ENCODE measurements at regions not wholly inside any gene's neighbourhood (a gene's known extent, or its start where the extent isn't known, plus 50 kb on each side); places are given as distances from the start of the nearest gene placed in this dataset.

GRCh38 chr9:108224716-108225115 is 631.1 kb downstream of the ACTL7B start:
- no peak for TF ChIP-seq CTCF (conservative IDR thresholded peaks at IDR 0.05; ENCODE audit: low read depth in 2 of 2)
- no peak for TF ChIP-seq EZH2phosphoT487 (IDR thresholded peaks at IDR 0.05; ENCODE audit: unreplicated experiment)
- TF ChIP-seq POLR2AphosphoS5 (IDR thresholded peaks at IDR 0.05; ENCODE audit: low read depth) = no peak
- TF ChIP-seq JUNB (IDR thresholded peaks at IDR 0.05; ENCODE audit: unreplicated experiment) = no peak
- no peak for TF ChIP-seq EZH2 (IDR thresholded peaks at IDR 0.05; ENCODE audit: low read depth, unreplicated experiment)
- TF ChIP-seq ETS1 (IDR thresholded peaks at IDR 0.05) = no peak
- TF ChIP-seq REST (IDR thresholded peaks at IDR 0.05; ENCODE audit: unreplicated experiment) = no peak
- TF ChIP-seq ZNF331 (CRISPR knock-in tag; IDR thresholded peaks at IDR 0.05; ENCODE audit: low read depth) = no peak

Data from GM23338 (cell line).